ENCODE measurements at regions not wholly inside any gene's neighbourhood (a gene's known extent, or its start where the extent isn't known, plus 50 kb on each side); places are given as distances from the start of the nearest gene placed in this dataset.
"Not testable (repeated sequence)": the region's sequence is repeated elsewhere in the genome, so short reads cannot be mapped to it uniquely, and the experiment has no call there.

DNA sequence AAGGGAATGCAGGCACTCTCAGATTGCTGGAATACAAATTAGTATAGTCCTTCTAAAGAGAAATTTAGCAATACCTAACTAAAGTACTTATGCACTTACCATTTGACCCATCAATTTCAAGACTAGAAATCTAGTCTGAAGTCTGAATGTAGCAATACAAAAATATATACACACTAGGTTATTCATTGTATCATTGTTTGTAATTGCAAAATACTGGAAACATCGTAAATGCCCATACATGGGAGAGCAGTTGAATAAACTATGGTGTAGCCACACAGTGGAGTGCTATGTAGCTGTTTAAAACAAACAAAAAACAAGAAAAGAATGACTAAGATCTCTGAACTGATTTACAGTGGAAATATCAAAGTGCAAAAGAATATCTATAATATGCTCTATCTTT lies 346.4 kb downstream of the ZNF674 start:
- no peak for DNase-seq (ENCODE audit: low read depth in 1 of 2, low spot score in 1 of 2)

DNA sequence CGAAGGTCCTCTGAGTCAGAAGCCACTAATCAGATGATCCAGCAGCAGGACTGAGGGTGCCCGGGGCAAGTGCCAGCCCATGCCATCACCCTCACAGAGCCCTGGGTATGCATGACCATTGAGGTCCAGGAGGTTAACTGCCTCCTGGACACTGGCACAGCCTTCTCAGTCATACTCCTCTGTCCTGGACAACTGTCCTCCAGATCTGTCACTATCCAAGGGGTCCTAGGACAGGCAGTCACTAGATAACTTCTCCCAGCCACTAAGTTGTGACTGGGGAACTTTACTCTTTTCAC lies 358.5 kb downstream of the ZNF674 start:
- DNase-seq (ENCODE audit: low read depth in 1 of 2, low spot score in 1 of 2), result not testable (repeated sequence)

More for the DNA sequence above, 346.4 kb downstream of the ZNF674 start:
- in situ Hi-C loops (cut with HindIII; ENCODE audit: low pct_unique_long_range_greater_than_20kb, low sequenced_read_pairs), result no loop called here
- no peak for TF ChIP-seq JUND (IDR thresholded peaks at IDR 0.05; ENCODE audit: low read depth)

DNA sequence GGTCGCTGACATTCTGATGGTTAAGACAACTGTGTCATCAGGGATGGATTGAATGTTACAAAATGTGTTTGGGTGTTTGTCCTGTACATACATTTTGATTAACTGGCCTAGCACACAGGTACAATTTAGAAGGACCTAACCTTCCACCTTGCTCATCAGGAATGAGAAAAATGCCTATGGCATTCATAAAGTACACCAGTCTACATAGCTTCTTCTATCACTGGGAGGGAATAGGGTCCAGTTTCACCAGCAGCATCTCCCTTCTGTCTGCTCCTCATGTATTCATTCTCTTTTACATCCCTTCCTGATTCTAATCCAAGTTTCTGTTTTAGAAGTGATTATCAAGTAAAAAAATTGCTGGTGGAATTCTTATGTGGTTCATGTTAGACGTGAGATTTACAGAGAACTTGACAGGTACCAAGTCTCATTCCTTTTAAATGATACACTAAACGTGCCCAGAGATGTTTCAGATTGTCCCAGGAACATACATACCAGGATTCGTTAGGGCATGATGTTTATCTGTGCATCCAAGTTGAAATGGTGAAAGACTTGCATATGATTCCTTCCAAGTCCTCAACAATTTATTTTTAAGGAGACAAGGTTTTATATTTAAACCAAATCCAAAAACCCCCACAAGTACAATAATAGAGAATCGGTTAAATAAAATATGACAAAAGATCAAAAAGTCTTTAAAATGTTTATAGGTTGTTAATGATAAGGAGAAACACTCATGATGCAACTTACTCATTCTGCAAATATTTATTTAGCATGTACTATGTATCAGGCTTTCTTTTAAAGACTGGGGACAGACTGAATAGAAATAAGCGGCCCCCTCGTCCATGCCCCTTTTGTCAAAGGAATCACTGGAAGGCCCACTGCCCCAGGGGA lies 359.1 kb downstream of the ZNF674 start:
- no peak for DNase-seq (ENCODE audit: low read depth in 1 of 2, low spot score in 1 of 2)
- in situ Hi-C loops (cut with HindIII; ENCODE audit: low pct_unique_long_range_greater_than_20kb, low sequenced_read_pairs), result no loop called here

More for the DNA sequence above, 358.5 kb downstream of the ZNF674 start:
- in situ Hi-C loops (cut with HindIII; ENCODE audit: low pct_unique_long_range_greater_than_20kb, low sequenced_read_pairs), result not testable (repeated sequence)

GRCh38 chrX:46184749-46185148 lies 360.5 kb downstream of the ZNF674 start:
- DNase-seq (ENCODE audit: low read depth in 1 of 2, low spot score in 1 of 2), result no peak
- in situ Hi-C loops (cut with HindIII; ENCODE audit: low pct_unique_long_range_greater_than_20kb, low sequenced_read_pairs), result no loop called here

More for the DNA sequence above, 359.1 kb downstream of the ZNF674 start:
- no peak for TF ChIP-seq JUND (IDR thresholded peaks at IDR 0.05; ENCODE audit: low read depth)

GRCh38 chrX:46180258-46180687 lies 364.9 kb downstream of the ZNF674 start:
- DNase-seq (ENCODE audit: low read depth in 1 of 2, low spot score in 1 of 2), result no peak

More at GRCh38 chrX:46184749-46185148, 360.5 kb downstream of the ZNF674 start:
- no peak for TF ChIP-seq JUND (IDR thresholded peaks at IDR 0.05; ENCODE audit: low read depth)

DNA sequence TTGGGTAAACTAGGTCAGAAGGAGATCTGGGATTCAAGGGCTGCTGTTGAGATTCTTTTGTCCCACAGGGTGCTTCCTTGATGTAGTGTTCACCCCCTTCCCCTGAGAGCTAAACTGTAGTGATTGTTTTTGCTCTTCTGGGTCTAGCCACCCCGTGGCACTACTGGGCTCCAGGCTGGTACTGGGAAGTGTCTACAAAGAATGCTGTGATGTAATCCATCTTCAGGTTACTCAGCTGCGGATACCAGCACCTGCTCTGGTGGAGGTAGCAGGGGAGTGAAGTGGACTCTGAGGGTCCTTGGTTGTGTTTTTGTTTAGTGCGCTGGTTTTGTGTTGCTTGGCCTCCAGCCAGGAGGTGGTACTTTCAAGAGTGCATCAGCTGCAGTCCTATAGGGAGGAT lies 365.5 kb downstream of the ZNF674 start:
- TF ChIP-seq JUND (IDR thresholded peaks at IDR 0.05; ENCODE audit: low read depth), result no peak
- no peak for DNase-seq (ENCODE audit: low read depth in 1 of 2, low spot score in 1 of 2)
- in situ Hi-C loops (cut with HindIII; ENCODE audit: low pct_unique_long_range_greater_than_20kb, low sequenced_read_pairs), result no loop called here

More at GRCh38 chrX:46180258-46180687, 364.9 kb downstream of the ZNF674 start:
- TF ChIP-seq JUND (IDR thresholded peaks at IDR 0.05; ENCODE audit: low read depth), result no peak
- in situ Hi-C loops (cut with HindIII; ENCODE audit: low pct_unique_long_range_greater_than_20kb, low sequenced_read_pairs), result no loop called here

DNA sequence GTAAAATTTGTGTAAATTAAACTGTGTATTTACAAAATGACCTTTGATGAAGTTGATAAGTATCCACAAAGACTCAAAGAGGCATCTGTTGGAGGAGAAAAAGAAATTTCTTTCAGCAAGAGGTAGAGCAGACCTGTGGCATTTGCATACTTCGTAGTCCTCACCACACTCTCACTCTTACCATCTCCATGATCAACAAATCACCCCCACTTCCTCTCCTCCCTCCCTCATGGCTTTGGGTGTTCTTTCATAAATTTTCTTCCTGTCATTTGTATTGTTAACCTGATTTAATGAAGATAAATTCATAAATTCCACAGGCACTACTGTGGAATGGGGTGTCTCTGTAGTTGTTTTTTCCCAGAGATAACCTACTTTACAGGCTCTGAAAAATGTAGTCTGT lies 366.5 kb downstream of the ZNF674 start:
- in situ Hi-C loops (cut with HindIII; ENCODE audit: low pct_unique_long_range_greater_than_20kb, low sequenced_read_pairs), result no loop called here
- DNase-seq (ENCODE audit: low read depth in 1 of 2, low spot score in 1 of 2), result no peak
- TF ChIP-seq JUND (IDR thresholded peaks at IDR 0.05; ENCODE audit: low read depth), result no peak

DNA sequence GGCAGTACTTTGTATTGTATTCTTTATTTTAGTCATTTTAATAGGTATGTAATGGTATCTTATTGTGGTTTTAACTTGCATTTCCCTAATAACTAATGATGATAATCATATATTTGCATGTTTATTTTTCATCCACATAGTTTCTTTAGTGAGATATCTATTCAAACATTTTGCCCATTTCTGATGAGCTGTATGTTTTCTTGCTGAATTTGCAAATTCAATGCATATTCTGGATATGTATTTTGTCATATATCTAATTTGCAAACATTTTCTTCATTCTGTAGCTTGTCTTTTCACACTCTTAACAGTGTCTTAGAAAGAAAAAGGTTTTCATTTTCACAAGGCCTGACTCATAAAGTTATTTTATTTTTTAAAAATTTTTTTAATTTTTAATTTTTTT lies 372.1 kb downstream of the ZNF674 start:
- in situ Hi-C loops (cut with HindIII; ENCODE audit: low pct_unique_long_range_greater_than_20kb, low sequenced_read_pairs), result no loop called here
- no peak for DNase-seq (ENCODE audit: low read depth in 1 of 2, low spot score in 1 of 2)
- no peak for TF ChIP-seq JUND (IDR thresholded peaks at IDR 0.05; ENCODE audit: low read depth)

GRCh38 chrX:46171457-46171856 lies 373.8 kb downstream of the ZNF674 start:
- in situ Hi-C loops (cut with HindIII; ENCODE audit: low pct_unique_long_range_greater_than_20kb, low sequenced_read_pairs); DNase-seq (ENCODE audit: low read depth in 1 of 2, low spot score in 1 of 2): not testable (repeated sequence)

DNA sequence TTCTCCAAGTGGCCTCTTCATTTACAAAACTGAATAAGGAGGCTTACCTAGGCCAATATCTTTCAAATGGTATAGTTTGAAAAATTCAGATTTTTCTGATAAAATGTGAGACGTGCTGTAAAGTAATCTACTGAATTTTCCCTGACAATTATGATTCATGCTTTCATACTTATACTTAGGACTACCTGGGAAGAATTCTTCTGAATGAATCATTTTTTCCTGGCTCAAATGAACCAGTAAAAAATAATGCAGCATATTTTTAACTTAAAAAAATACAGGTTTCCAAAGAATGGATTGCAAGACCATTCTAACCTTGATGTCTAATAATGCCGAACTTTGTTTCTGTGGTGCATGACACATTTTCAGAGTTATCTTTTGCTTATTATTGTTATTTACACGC lies 375.4 kb downstream of the ZNF674 start:
- TF ChIP-seq JUND (IDR thresholded peaks at IDR 0.05; ENCODE audit: low read depth), result no peak
- in situ Hi-C loops (cut with HindIII; ENCODE audit: low pct_unique_long_range_greater_than_20kb, low sequenced_read_pairs), result no loop called here
- no peak for DNase-seq (ENCODE audit: low read depth in 1 of 2, low spot score in 1 of 2)

- no peak for DNase-seq (ENCODE audit: low read depth in 1 of 2, low spot score in 1 of 2)
- no peak for TF ChIP-seq JUND (IDR thresholded peaks at IDR 0.05; ENCODE audit: low read depth)
- in situ Hi-C loops (cut with HindIII; ENCODE audit: low pct_unique_long_range_greater_than_20kb, low sequenced_read_pairs), result no loop called here
Observed at GRCh38 chrX:46168254-46168653, 377.0 kb downstream of the ZNF674 start.

- TF ChIP-seq JUND (IDR thresholded peaks at IDR 0.05; ENCODE audit: low read depth), result no peak
- in situ Hi-C loops (cut with HindIII; ENCODE audit: low pct_unique_long_range_greater_than_20kb, low sequenced_read_pairs), result no loop called here
- DNase-seq (ENCODE audit: low read depth in 1 of 2, low spot score in 1 of 2), result no peak
Observed at GRCh38 chrX:46165866-46166265, 379.4 kb downstream of the ZNF674 start.

GRCh38 chrX:46165411-46165810 lies 379.8 kb downstream of the ZNF674 start:
- no peak for DNase-seq (ENCODE audit: low read depth in 1 of 2, low spot score in 1 of 2)
- TF ChIP-seq JUND (IDR thresholded peaks at IDR 0.05; ENCODE audit: low read depth), result no peak
- in situ Hi-C loops (cut with HindIII; ENCODE audit: low pct_unique_long_range_greater_than_20kb, low sequenced_read_pairs), result no loop called here

- no peak for DNase-seq (ENCODE audit: low read depth in 1 of 2, low spot score in 1 of 2)
- no peak for TF ChIP-seq JUND (IDR thresholded peaks at IDR 0.05; ENCODE audit: low read depth)
- in situ Hi-C loops (cut with HindIII; ENCODE audit: low pct_unique_long_range_greater_than_20kb, low sequenced_read_pairs), result no loop called here
Observed at GRCh38 chrX:46152756-46153155, 392.5 kb downstream of the ZNF674 start.

DNA sequence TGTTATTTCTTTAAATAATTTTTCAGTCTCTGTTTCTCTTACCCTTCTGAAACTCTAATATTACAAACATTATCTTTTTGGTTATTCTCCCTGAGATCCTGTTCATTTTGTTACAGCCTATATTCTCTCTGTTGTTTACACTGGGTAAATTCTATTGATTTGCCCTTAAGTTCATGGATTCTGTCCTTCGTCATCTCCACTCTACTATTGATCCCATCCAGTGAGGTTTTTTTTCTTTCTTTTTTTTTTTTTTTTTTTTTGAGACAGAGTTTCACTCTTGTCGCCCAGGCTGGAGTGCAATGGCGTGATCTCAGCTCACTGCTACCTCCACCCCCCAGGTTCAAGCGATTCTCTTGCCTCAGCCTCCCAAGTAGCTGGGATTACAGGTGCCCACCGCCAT lies 393.9 kb downstream of the ZNF674 start:
- DNase-seq (ENCODE audit: low read depth in 1 of 2, low spot score in 1 of 2); in situ Hi-C loops (cut with HindIII; ENCODE audit: low pct_unique_long_range_greater_than_20kb, low sequenced_read_pairs): not testable (repeated sequence)
